ENCODE measurements at regions not wholly inside any gene's neighbourhood (a gene's known extent, or its start where the extent isn't known, plus 50 kb on each side); places are given as distances from the start of the nearest gene placed in this dataset.
"Not testable (repeated sequence)": the region's sequence is repeated elsewhere in the genome, so short reads cannot be mapped to it uniquely, and the experiment has no call there.

GRCh38 chr1:193437785-193438184, 251.4 kb upstream of the B3GALT2 start:
- no peak for DNase-seq

- not testable (repeated sequence) for DNase-seq
Observed at GRCh38 chr1:193437333-193437732, 250.9 kb upstream of the B3GALT2 start.

- no peak for DNase-seq
Observed at GRCh38 chr1:193435781-193436180, 249.4 kb upstream of the B3GALT2 start.

- no peak for DNase-seq
Observed at GRCh38 chr1:193434319-193434718, 247.9 kb upstream of the B3GALT2 start.

- no peak for DNase-seq
Observed at GRCh38 chr1:193433599-193433998, 247.2 kb upstream of the B3GALT2 start.

- no peak for DNase-seq
Observed at GRCh38 chr1:193432979-193433587, 246.7 kb upstream of the B3GALT2 start.

GRCh38 chr1:193431265-193431977, 245.0 kb upstream of the B3GALT2 start:
- no peak for DNase-seq

GRCh38 chr1:193427524-193427923, 241.1 kb upstream of the B3GALT2 start:
- no peak for DNase-seq

GRCh38 chr1:193426061-193426460, 239.6 kb upstream of the B3GALT2 start:
- no peak for DNase-seq

GRCh38 chr1:193421487-193421886, 235.1 kb upstream of the B3GALT2 start:
- DNase-seq = no peak

- peak; percentile 19 for DNase-seq
Observed at GRCh38 chr1:193419295-193419694, 232.9 kb upstream of the B3GALT2 start.

- DNase-seq = no peak
Observed at GRCh38 chr1:193418745-193419058, 232.3 kb upstream of the B3GALT2 start.

GRCh38 chr1:193417945-193418744, 231.7 kb upstream of the B3GALT2 start:
- DNase-seq = peak; percentile 70

- DNase-seq = peak; percentile 21
Observed at GRCh38 chr1:193417403-193417802, 231.0 kb upstream of the B3GALT2 start.

- DNase-seq = no peak
Observed at GRCh38 chr1:193416226-193417024, 230.0 kb upstream of the B3GALT2 start.

- no peak for DNase-seq
Observed at GRCh38 chr1:193415256-193415655, 228.8 kb upstream of the B3GALT2 start.

GRCh38 chr1:193413376-193413775, 227.0 kb upstream of the B3GALT2 start:
- no peak for DNase-seq

GRCh38 chr1:193412748-193413147, 226.3 kb upstream of the B3GALT2 start:
- DNase-seq = peak; percentile 2

GRCh38 chr1:193411714-193412113, 225.3 kb upstream of the B3GALT2 start:
- DNase-seq = no peak

GRCh38 chr1:193411215-193411614, 224.8 kb upstream of the B3GALT2 start:
- no peak for DNase-seq

- DNase-seq = peak; percentile 56
Observed at GRCh38 chr1:193408782-193409293, 222.4 kb upstream of the B3GALT2 start.

GRCh38 chr1:193406901-193407300, 220.5 kb upstream of the B3GALT2 start:
- DNase-seq = peak; percentile 56

- no peak for DNase-seq
Observed at GRCh38 chr1:193404236-193404635, 217.8 kb upstream of the B3GALT2 start.
